ENCODE measurements at regions not wholly inside any gene's neighbourhood (a gene's known extent, or its start where the extent isn't known, plus 50 kb on each side); places are given as distances from the start of the nearest gene placed in this dataset.

DNA sequence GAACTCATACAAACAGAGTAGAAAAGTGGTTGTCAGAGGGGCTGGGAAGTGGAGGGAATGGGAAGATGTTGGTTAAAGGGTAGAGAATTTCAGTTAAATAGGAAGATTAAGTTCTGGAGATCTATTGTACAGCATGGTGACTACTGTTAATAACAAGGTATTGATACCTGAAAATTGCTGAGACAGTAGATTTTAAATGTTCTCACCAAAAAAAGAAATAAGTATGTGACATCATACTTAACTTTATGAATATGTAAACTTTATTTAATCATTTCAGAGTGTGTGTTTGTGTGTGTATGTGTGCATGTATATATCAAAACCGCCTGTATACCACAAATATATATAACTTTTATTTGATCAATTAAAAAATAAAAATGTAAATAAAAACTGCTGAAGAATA, 896.4 kb downstream of the TFAP2A start:
- H3K9me3 Mint-ChIP-seq, result no peaks in the 10 kb centered on the region
- no peaks in the 10 kb centered on the region for H3K4me1 Mint-ChIP-seq (ENCODE audit: low read depth)
- no peaks in the 10 kb centered on the region for H3K27me3 Mint-ChIP-seq (ENCODE audit: insufficient read depth)
- intact Hi-C loops (cut with micrococcal nuclease), result no loop called here
- H3K4me3 Mint-ChIP-seq, result no peak overlapping the region
- no peaks in the 10 kb centered on the region for H3K36me3 Mint-ChIP-seq (ENCODE audit: low read depth)
- H3K27ac Mint-ChIP-seq, result no peak overlapping the region
- DNase-seq (ENCODE audit: low spot score), result no peak

- intact Hi-C loops (cut with micrococcal nuclease), result no loop called here
- no peaks in the 10 kb centered on the region for H3K36me3 Mint-ChIP-seq (ENCODE audit: low read depth)
- no peak for DNase-seq (ENCODE audit: low spot score)
- H3K4me3 Mint-ChIP-seq, result no peak overlapping the region
- no peaks in the 10 kb centered on the region for H3K9me3 Mint-ChIP-seq
- no peaks in the 10 kb centered on the region for H3K4me1 Mint-ChIP-seq (ENCODE audit: low read depth)
- H3K27ac Mint-ChIP-seq, result no peak overlapping the region
- no peaks in the 10 kb centered on the region for H3K27me3 Mint-ChIP-seq (ENCODE audit: insufficient read depth)
Measured at GRCh38 chr6:9517806-9518205, 897.1 kb downstream of the TFAP2A start.

DNA sequence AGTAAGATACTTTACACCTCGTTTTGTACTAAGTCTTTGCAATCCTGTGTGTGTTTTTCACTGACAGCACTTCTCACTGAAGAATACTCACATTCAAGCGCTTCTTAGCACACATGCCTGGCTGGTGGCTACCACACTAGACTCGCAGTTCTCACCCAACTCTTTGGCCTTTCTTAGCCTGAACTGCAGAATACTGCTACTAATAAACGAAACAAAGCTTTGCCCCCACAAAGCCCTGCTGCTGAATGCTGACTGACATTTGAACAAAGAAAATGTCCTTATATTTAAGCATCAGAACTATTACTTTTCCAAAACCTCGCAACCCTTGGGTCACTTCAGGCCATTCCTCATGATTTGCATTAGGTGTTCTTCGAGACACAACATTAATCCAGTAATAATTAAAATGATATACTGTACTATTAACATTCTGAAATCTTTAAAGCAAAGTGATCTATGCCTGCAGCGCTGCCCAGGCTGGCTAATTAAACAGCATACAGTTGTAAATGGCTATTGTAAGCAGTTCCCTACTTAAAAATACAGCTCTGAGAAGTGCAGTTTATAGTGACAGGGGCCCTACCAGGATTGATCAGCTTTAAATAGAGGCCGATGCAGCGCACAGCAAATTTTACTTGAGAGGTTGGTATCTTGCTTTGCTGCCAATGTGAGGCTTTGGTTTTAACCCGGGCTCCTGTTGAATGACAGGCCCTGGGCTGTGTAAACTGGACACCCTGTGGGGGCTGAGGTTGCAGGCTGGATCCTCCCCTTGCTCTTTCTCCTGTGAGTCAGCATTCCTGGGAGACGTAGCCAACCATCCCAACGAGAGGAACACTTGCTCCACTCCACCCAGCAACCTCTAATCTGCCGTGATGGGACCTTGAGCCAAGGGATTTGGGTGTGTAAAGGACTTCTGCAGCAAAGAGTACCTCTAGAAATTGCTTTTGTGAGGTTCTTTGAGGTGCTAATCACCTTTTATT, 899.0 kb downstream of the TFAP2A start:
- Mint-ChIP-seq H3K36me3 (ENCODE audit: low read depth) (no peaks in the 10 kb centered on the region), H3K27me3 (ENCODE audit: insufficient read depth) (no peaks in the 10 kb centered on the region), H3K9me3 (no peaks in the 10 kb centered on the region), H3K4me1 (ENCODE audit: low read depth) (no peaks in the 10 kb centered on the region), H3K4me3 (no peak overlapping the region), H3K27ac (no peak overlapping the region)
- DNase-seq (ENCODE audit: low spot score), result no peak
- intact Hi-C loops (cut with micrococcal nuclease), result no loop called here

DNA sequence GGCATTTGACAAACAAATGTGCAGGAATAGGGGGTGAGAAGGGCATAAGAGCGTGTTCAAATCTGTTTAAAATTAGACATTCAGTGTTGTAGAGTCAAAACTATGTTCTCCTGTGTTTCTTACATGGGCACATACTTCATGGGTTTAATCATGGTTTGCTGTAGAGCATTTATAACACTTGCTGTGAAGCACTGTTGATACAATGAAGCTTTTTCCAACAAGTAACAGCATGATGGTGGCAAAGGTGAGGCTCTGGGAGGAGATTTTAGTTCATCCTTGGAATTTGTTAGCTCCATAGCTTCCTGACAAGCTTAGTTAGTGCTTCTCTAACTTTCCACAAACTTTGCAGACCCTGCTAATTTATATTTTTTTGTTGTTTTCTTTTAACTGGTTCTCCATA, 900.7 kb downstream of the TFAP2A start:
- Mint-ChIP-seq H3K36me3 (ENCODE audit: low read depth) (no peaks in the 10 kb centered on the region), H3K4me3 (no peak overlapping the region), H3K4me1 (ENCODE audit: low read depth) (no peaks in the 10 kb centered on the region), H3K27me3 (ENCODE audit: insufficient read depth) (no peaks in the 10 kb centered on the region), H3K9me3 (no peaks in the 10 kb centered on the region), H3K27ac (no peak overlapping the region)
- intact Hi-C loops (cut with micrococcal nuclease), result no loop called here
- DNase-seq (ENCODE audit: low spot score), result no peak

DNA sequence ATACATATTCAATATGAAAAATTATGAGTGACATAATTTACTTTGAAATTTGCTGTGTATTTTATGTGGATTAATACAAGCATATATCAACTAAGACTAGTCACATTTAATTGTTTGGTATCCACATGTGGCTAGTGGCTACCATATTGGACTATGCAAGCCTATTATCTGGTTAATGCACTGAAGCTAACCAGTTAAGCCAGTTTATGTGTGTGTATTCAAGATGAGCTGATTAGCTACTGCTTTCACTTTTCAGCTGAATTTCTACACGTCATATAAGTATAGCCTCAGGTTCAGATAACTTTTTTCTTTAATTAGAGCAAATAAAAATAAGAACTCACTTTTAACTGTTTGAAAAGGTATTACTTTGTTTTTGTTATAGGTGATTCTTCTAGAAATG, 903.7 kb downstream of the TFAP2A start:
- no peaks in the 10 kb centered on the region for H3K4me1 Mint-ChIP-seq (ENCODE audit: low read depth)
- H3K27ac Mint-ChIP-seq, result no peak overlapping the region
- no peaks in the 10 kb centered on the region for H3K27me3 Mint-ChIP-seq (ENCODE audit: insufficient read depth)
- no peak for DNase-seq (ENCODE audit: low spot score)
- H3K4me3 Mint-ChIP-seq, result no peak overlapping the region
- intact Hi-C loops (cut with micrococcal nuclease), result no loop called here
- no peaks in the 10 kb centered on the region for H3K36me3 Mint-ChIP-seq (ENCODE audit: low read depth)
- H3K9me3 Mint-ChIP-seq, result peaks cover 4% of the 10 kb centered on the region

DNA sequence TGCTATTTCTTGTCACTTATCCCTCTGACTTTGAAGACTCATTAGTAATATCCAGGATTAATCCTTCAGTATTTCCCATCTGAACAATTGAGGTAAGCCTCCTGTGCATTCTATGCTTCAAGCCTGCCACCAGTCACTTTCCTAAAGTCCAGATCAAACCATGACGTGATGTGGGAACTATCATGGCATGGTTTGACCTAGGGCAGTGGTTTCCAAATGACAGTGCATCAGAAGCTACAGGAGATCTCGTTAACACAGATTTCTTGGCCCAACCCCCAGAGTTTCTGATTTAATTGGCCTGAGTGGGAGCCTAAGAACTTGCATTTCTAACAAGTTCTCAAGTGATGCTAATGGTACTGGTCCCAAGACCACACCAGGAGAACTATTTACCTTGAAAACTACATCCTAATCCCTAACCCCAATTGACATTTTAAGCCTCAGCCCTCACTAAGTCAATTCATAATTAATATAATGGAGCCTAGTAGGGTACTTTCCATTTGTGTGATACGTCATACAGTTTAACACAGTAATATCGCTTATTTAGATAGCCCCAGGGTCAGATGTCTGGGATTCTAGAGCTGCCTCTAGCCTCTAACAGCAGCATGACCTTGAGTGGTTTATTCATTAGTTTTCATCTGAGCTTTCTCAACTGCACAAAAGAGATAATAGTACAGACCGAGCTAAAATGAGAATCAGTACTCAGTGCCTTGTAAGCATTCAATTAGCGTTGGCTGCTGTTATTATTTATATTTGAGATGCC, 907.6 kb downstream of the TFAP2A start:
- H3K27me3 Mint-ChIP-seq (ENCODE audit: insufficient read depth), result no peaks in the 10 kb centered on the region
- intact Hi-C loops (cut with micrococcal nuclease), result no loop called here
- H3K4me3 Mint-ChIP-seq, result no peak overlapping the region
- no peaks in the 10 kb centered on the region for H3K4me1 Mint-ChIP-seq (ENCODE audit: low read depth)
- H3K9me3 Mint-ChIP-seq, result peaks cover 7% of the 10 kb centered on the region
- no peak for DNase-seq (ENCODE audit: low spot score)
- H3K36me3 Mint-ChIP-seq (ENCODE audit: low read depth), result no peaks in the 10 kb centered on the region
- H3K27ac Mint-ChIP-seq, result no peak overlapping the region

- intact Hi-C loops (cut with micrococcal nuclease), result no loop called here
- Mint-ChIP-seq H3K9me3 (peaks cover 7% of the 10 kb centered on the region), H3K36me3 (ENCODE audit: low read depth) (no peaks in the 10 kb centered on the region), H3K27ac (no peak overlapping the region), H3K4me3 (no peak overlapping the region), H3K4me1 (ENCODE audit: low read depth) (no peaks in the 10 kb centered on the region), H3K27me3 (ENCODE audit: insufficient read depth) (no peaks in the 10 kb centered on the region)
- DNase-seq (ENCODE audit: low spot score), result no peak
Measured at GRCh38 chr6:9504191-9504590, 910.7 kb downstream of the TFAP2A start.

DNA sequence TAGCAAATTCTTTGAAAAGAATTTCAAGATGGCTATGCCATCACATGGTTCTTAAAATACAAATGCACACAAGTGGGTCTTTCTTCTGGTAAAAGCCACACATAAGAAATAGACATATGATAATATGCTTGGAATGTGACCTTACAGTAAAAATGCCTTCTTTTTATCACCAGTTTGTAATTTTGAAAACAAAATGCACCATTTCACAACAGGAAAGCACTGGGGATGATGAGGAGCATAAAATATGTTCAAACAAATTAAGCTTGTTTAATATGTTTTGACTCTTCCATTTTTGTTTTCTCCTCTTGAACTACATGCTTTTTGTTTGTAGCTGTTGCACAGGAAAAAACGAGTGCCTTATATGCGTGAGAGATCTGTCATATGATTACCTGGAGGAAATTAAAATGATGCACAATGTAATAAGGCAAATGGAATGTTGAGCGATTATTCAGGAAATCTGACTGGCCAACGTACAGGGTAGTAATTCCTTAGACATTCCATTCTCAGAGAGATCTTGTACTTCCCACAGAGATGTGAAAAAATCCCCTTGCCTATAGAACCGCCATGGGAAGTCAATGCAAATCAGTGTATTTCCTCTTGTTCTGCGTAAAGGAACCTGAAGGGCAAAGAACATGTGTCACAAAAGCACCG, 911.6 kb downstream of the TFAP2A start:
- Mint-ChIP-seq H3K4me3 (no peak overlapping the region), H3K36me3 (ENCODE audit: low read depth) (no peaks in the 10 kb centered on the region)

GRCh38 chr6:9499709-9500108, 915.2 kb downstream of the TFAP2A start:
- H3K9me3 Mint-ChIP-seq, result peaks cover 7% of the 10 kb centered on the region
- H3K36me3 Mint-ChIP-seq (ENCODE audit: low read depth), result no peaks in the 10 kb centered on the region
- H3K27me3 Mint-ChIP-seq (ENCODE audit: insufficient read depth), result no peaks in the 10 kb centered on the region
- no peak for DNase-seq (ENCODE audit: low spot score)
- intact Hi-C loops (cut with micrococcal nuclease), result no loop called here
- no peak overlapping the region for H3K4me3 Mint-ChIP-seq
- H3K27ac Mint-ChIP-seq, result no peak overlapping the region
- no peaks in the 10 kb centered on the region for H3K4me1 Mint-ChIP-seq (ENCODE audit: low read depth)

More for the DNA sequence above, 911.6 kb downstream of the TFAP2A start:
- intact Hi-C loops (cut with micrococcal nuclease), result no loop called here
- Mint-ChIP-seq H3K9me3 (peaks cover 7% of the 10 kb centered on the region), H3K4me1 (ENCODE audit: low read depth) (no peaks in the 10 kb centered on the region), H3K27ac (no peak overlapping the region), H3K27me3 (ENCODE audit: insufficient read depth) (no peaks in the 10 kb centered on the region)
- DNase-seq (ENCODE audit: low spot score), result no peak

DNA sequence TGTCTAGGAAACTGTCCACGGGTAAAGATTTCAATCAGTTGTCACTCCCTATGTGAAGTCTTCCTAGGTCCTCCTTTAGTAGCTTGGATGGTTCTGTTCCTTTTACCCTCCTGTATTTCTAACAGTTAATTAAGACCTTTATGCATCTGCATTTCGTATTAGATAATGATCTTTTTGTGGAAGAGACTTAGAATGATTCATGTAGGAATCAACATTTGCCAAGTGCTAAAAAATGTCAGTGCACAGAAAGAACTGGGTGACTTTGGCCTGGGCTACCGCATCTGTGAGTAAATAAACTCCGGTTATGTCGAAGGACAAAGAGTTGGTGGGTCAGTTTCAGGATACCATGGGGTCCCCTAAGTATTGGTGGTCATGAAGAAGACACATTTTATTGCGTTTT, 918.0 kb downstream of the TFAP2A start:
- intact Hi-C loops (cut with micrococcal nuclease), result no loop called here
- DNase-seq (ENCODE audit: low spot score), result no peak
- Mint-ChIP-seq H3K4me1 (ENCODE audit: low read depth) (no peaks in the 10 kb centered on the region), H3K36me3 (ENCODE audit: low read depth) (no peaks in the 10 kb centered on the region), H3K27ac (no peak overlapping the region), H3K4me3 (no peak overlapping the region), H3K27me3 (ENCODE audit: insufficient read depth) (no peaks in the 10 kb centered on the region), H3K9me3 (peaks cover 9% of the 10 kb centered on the region)

DNA sequence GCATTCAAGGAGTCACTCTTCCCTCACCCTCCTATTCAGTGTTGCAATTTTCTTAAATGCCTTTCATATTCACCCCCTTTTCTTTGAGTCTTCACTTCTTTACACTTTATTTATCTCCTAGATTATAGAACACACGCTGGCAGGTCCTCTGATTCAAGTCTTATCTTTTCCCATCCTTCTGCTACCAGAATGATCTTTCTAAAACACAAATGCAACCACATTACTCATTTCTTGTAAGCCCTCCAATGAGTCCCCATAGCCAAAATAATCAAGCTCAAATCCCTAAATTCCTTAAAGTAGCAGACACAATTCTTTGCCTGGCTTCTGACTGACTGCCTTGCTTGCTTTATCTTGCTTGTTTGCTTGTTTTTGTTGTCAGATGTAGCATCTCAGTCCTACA, 920.0 kb downstream of the TFAP2A start:
- Mint-ChIP-seq H3K9me3 (peaks cover 9% of the 10 kb centered on the region), H3K4me1 (ENCODE audit: low read depth) (no peaks in the 10 kb centered on the region), H3K36me3 (ENCODE audit: low read depth) (no peaks in the 10 kb centered on the region), H3K27me3 (ENCODE audit: insufficient read depth) (no peaks in the 10 kb centered on the region), H3K4me3 (no peak overlapping the region), H3K27ac (no peak overlapping the region)
- DNase-seq (ENCODE audit: low spot score), result no peak
- intact Hi-C loops (cut with micrococcal nuclease), result no loop called here

DNA sequence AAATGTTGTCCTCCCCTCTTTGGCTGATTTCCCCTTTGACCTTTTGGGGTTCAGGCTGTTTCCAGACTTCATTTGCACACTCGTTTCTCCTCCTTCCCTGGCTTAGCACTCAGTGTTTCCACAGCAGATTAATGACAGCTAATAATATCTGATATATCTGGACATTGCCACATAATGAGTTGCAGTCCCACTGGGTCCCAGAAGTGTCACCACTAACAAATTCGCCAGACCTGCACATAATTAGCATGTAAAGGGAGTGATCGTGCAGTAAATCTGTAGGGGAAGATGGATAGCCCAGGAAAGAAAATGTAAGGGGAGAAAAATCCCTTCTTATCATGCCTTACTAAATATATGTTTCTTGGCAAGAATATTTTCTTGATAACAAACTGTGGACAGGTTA, 922.1 kb downstream of the TFAP2A start:
- no peak overlapping the region for H3K27ac Mint-ChIP-seq
- no peaks in the 10 kb centered on the region for H3K4me1 Mint-ChIP-seq (ENCODE audit: low read depth)
- no peak overlapping the region for H3K4me3 Mint-ChIP-seq
- DNase-seq (ENCODE audit: low spot score), result no peak
- no peaks in the 10 kb centered on the region for H3K36me3 Mint-ChIP-seq (ENCODE audit: low read depth)
- no peaks in the 10 kb centered on the region for H3K27me3 Mint-ChIP-seq (ENCODE audit: insufficient read depth)
- H3K9me3 Mint-ChIP-seq, result peaks cover 9% of the 10 kb centered on the region
- intact Hi-C loops (cut with micrococcal nuclease), result no loop called here

DNA sequence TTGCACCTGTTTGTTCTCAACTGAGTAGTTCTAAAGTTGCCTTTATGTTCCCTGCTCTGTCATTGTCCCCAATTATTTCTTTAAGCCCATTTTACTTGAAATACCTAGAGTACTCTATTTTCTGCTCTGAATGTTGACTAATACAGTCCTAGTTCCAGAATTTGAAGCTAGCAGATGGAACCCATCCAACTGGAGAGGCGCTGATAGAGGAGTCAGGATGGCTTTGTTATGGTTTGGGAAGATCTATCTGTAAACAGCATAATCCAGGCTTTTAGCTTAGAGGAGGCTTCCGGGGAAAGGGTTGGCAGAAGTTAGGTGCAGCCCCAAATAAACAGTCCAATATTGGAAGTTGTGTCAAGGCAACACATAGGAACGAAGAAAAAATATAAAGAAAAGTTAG, 927.7 kb downstream of the TFAP2A start:
- no peaks in the 10 kb centered on the region for H3K36me3 Mint-ChIP-seq (ENCODE audit: low read depth)
- DNase-seq (ENCODE audit: low spot score), result no peak
- intact Hi-C loops (cut with micrococcal nuclease), result no loop called here
- H3K9me3 Mint-ChIP-seq, result no peaks in the 10 kb centered on the region
- H3K27ac Mint-ChIP-seq, result no peak overlapping the region
- H3K27me3 Mint-ChIP-seq (ENCODE audit: insufficient read depth), result no peaks in the 10 kb centered on the region
- H3K4me1 Mint-ChIP-seq (ENCODE audit: low read depth), result no peaks in the 10 kb centered on the region
- no peak overlapping the region for H3K4me3 Mint-ChIP-seq
